ENCODE measurements at regions not wholly inside any gene's neighbourhood (a gene's known extent, or its start where the extent isn't known, plus 50 kb on each side); places are given as distances from the start of the nearest gene placed in this dataset.

- no peak for TF ChIP-seq CTCF (IDR thresholded peaks at IDR 0.05)
- intact Hi-C loops (cut with DNase I): no loop called here
- no peak for DNase-seq (ENCODE audit: extremely low spot score)
- no peak overlapping the region for H3K27ac ChIP-seq (replicated peaks in 1 of 4)
- H3K4me3 ChIP-seq: no peak overlapping the region
- no peaks in the 10 kb centered on the region for H3K9me3 ChIP-seq
- no peaks in the 10 kb centered on the region for H3K4me1 ChIP-seq
- H3K27me3 ChIP-seq: no peaks in the 10 kb centered on the region
- H3K36me3 ChIP-seq: no peaks in the 10 kb centered on the region
These were observed 1721.4 kb downstream of the PCDH9 start for GRCh38 chr13:65508745-65509144.

GRCh38 chr13:65508338-65508737 is 1721.8 kb downstream of the PCDH9 start:
- H3K36me3 ChIP-seq: no peaks in the 10 kb centered on the region
- DNase-seq (ENCODE audit: extremely low spot score): no peak
- no peak overlapping the region for H3K4me3 ChIP-seq
- no peak overlapping the region for H3K27ac ChIP-seq (replicated peaks in 1 of 4)
- TF ChIP-seq POLR2A (IDR thresholded peaks at IDR 0.05; ENCODE audit: low read depth) (no peak), CTCF (IDR thresholded peaks at IDR 0.05) (no peak), EP300 (IDR thresholded peaks at IDR 0.05) (no peak), POLR2AphosphoS5 (IDR thresholded peaks at IDR 0.05) (no peak)
- no peaks in the 10 kb centered on the region for H3K4me1 ChIP-seq
- no peaks in the 10 kb centered on the region for H3K27me3 ChIP-seq
- intact Hi-C loops (cut with DNase I): no loop called here
- no peaks in the 10 kb centered on the region for H3K9me3 ChIP-seq

GRCh38 chr13:65505941-65506340 is 1724.2 kb downstream of the PCDH9 start:
- no peak overlapping the region for H3K4me3 ChIP-seq
- H3K9me3 ChIP-seq: no peaks in the 10 kb centered on the region
- H3K4me1 ChIP-seq: no peaks in the 10 kb centered on the region
- no peaks in the 10 kb centered on the region for H3K27me3 ChIP-seq
- intact Hi-C loops (cut with DNase I): no loop called here
- TF ChIP-seq CTCF (IDR thresholded peaks at IDR 0.05): no peak
- TF ChIP-seq POLR2AphosphoS5 (IDR thresholded peaks at IDR 0.05): no peak
- no peak for TF ChIP-seq POLR2A (IDR thresholded peaks at IDR 0.05; ENCODE audit: low read depth)
- no peak for TF ChIP-seq EP300 (IDR thresholded peaks at IDR 0.05)
- 74% methylated on average over 1 of the region's 1 CpG for WGBS
- H3K36me3 ChIP-seq: no peaks in the 10 kb centered on the region
- no peak overlapping the region for H3K27ac ChIP-seq (replicated peaks in 1 of 4)
- DNase-seq (ENCODE audit: extremely low spot score): no peak

GRCh38 chr13:65504213-65504612 is 1725.9 kb downstream of the PCDH9 start:
- H3K36me3 ChIP-seq: no peaks in the 10 kb centered on the region
- no peak overlapping the region for H3K27ac ChIP-seq (replicated peaks in 1 of 4)
- H3K9me3 ChIP-seq: no peaks in the 10 kb centered on the region
- no peaks in the 10 kb centered on the region for H3K27me3 ChIP-seq
- intact Hi-C loops (cut with DNase I): no loop called here
- DNase-seq (ENCODE audit: extremely low spot score): no peak
- no peaks in the 10 kb centered on the region for H3K4me1 ChIP-seq
- WGBS: 87% methylated on average over 1 of the region's 1 CpG
- TF ChIP-seq POLR2A (IDR thresholded peaks at IDR 0.05; ENCODE audit: low read depth): no peak
- TF ChIP-seq CTCF (IDR thresholded peaks at IDR 0.05): no peak
- TF ChIP-seq POLR2AphosphoS5 (IDR thresholded peaks at IDR 0.05): no peak
- H3K4me3 ChIP-seq: no peak overlapping the region

- no peaks in the 10 kb centered on the region for H3K36me3 ChIP-seq
- no peaks in the 10 kb centered on the region for H3K9me3 ChIP-seq
- TF ChIP-seq POLR2A (IDR thresholded peaks at IDR 0.05; ENCODE audit: low read depth) (no peak), POLR2AphosphoS5 (IDR thresholded peaks at IDR 0.05) (no peak), CTCF (IDR thresholded peaks at IDR 0.05) (no peak), EP300 (IDR thresholded peaks at IDR 0.05) (no peak)
- no peak overlapping the region for H3K4me3 ChIP-seq
- no peak for DNase-seq (ENCODE audit: extremely low spot score)
- 58% methylated on average over 3 of the region's 3 CpGs for WGBS
- no peak overlapping the region for H3K27ac ChIP-seq (replicated peaks in 1 of 4)
- H3K4me1 ChIP-seq: no peaks in the 10 kb centered on the region
- H3K27me3 ChIP-seq: no peaks in the 10 kb centered on the region
- intact Hi-C loops (cut with DNase I): no loop called here
These were observed 1729.7 kb downstream of the PCDH9 start for GRCh38 chr13:65500481-65500880.

Data from esophagus muscularis mucosa (tissue), 4 donors.